ENCODE measurements at regions not wholly inside any gene's neighbourhood (a gene's known extent, or its start where the extent isn't known, plus 50 kb on each side); places are given as distances from the start of the nearest gene placed in this dataset.

- H3K36me3 ChIP-seq: no peaks in the 10 kb centered on the region
- TF ChIP-seq, protein P1, sequence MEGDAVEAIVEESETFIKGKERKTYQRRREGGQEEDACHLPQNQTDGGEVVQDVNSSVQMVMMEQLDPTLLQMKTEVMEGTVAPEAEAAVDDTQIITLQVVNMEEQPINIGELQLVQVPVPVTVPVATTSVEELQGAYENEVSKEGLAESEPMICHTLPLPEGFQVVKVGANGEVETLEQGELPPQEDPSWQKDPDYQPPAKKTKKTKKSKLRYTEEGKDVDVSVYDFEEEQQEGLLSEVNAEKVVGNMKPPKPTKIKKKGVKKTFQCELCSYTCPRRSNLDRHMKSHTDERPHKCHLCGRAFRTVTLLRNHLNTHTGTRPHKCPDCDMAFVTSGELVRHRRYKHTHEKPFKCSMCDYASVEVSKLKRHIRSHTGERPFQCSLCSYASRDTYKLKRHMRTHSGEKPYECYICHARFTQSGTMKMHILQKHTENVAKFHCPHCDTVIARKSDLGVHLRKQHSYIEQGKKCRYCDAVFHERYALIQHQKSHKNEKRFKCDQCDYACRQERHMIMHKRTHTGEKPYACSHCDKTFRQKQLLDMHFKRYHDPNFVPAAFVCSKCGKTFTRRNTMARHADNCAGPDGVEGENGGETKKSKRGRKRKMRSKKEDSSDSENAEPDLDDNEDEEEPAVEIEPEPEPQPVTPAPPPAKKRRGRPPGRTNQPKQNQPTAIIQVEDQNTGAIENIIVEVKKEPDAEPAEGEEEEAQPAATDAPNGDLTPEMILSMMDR (IDR thresholded peaks at IDR 0.05): no peak
- TF ChIP-seq POLR2A (IDR thresholded peaks at IDR 0.05): no peak
Measured at GRCh38 chrX:16451334-16451733, 198.6 kb upstream of the S100G start.

GRCh38 chrX:16454926-16455325 is 195.0 kb upstream of the S100G start:
- Histone ChIP-seq H3K4me1 (no peaks in the 10 kb centered on the region), H3K4me3 (no peak overlapping the region), H3K36me3 (no peaks in the 10 kb centered on the region), H3K27ac (no peak overlapping the region), H3K27me3 (no peaks in the 10 kb centered on the region), H3K9me3 (no peaks in the 10 kb centered on the region)
- DNase-seq: no peak
- no peak for TF ChIP-seq POLR2A (IDR thresholded peaks at IDR 0.05)
- TF ChIP-seq, protein P1 (IDR thresholded peaks at IDR 0.05): no peak

More at GRCh38 chrX:16451334-16451733, 198.6 kb upstream of the S100G start:
- Histone ChIP-seq H3K9me3 (no peaks in the 10 kb centered on the region), H3K4me1 (no peaks in the 10 kb centered on the region), H3K27me3 (no peaks in the 10 kb centered on the region), H3K4me3 (no peak overlapping the region), H3K27ac (no peak overlapping the region)
- DNase-seq: no peak

DNA sequence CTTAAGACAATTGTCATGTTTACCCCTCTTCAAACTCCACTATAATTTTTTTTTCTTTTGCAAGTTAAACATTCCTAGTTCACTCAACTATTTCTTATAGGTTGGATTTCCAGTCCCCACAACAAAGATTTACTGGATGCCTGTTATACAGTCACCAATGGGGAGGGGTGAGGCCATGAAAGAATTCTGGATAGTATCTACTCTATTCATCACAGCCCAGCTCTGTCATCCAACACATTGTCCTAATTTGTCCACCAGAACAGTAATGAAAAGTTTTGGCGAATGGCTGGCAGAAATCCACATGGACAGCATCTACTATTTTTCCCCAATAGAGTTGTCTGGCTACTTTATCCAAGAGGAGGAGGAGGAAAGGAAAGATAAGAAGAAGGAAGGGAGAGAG is 192.7 kb upstream of the S100G start:
- H3K27me3 ChIP-seq: no peaks in the 10 kb centered on the region
- H3K9me3 ChIP-seq: no peaks in the 10 kb centered on the region
- H3K36me3 ChIP-seq: no peaks in the 10 kb centered on the region
- no peaks in the 10 kb centered on the region for H3K4me1 ChIP-seq
- H3K4me3 ChIP-seq: no peak overlapping the region
- no peak for DNase-seq
- H3K27ac ChIP-seq: no peak overlapping the region
- TF ChIP-seq POLR2A (IDR thresholded peaks at IDR 0.05): no peak
- TF ChIP-seq, protein P1 (IDR thresholded peaks at IDR 0.05): no peak

DNA sequence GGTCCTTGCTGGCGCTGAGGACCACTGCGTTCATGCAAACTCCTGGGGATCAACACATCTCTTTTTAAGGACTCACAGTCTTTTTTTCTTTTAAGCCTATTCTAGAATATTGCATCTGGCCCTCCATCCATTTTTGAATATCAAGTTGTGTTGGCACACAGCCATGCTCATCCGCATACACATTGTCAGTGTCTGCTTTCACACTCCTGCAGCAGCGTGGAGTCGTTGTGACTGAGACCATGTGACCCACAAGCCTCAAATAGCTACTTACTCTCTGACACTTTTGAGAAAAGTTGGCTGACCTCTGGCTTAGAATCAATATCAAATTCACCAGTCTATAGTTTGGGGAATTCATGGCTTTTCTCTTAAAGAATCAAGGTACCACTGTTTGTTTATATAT is 191.8 kb upstream of the S100G start:
- Histone ChIP-seq H3K27me3 (no peaks in the 10 kb centered on the region), H3K27ac (no peak overlapping the region), H3K4me3 (no peak overlapping the region), H3K36me3 (no peaks in the 10 kb centered on the region), H3K9me3 (no peaks in the 10 kb centered on the region), H3K4me1 (no peaks in the 10 kb centered on the region)
- no peak for TF ChIP-seq POLR2A (IDR thresholded peaks at IDR 0.05)
- TF ChIP-seq, protein P1 (IDR thresholded peaks at IDR 0.05): no peak
- no peak for DNase-seq

DNA sequence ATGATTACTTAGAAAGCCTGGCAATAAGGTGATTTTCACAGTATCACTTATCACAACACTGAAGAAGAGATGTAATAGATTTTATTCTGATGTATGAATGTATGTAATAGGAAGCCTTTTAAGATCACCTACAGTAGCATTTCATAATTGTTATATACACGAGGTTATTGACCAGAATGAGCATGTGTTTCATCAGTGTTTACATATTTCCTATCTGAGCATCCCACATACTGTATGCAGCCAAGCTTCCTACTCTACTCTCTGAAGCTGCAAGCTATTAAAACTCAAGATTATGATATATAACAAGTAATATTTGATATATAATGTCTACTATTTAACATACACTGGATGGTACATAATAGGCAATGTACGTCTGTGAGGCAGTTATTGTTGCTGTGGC is 190.9 kb upstream of the S100G start:
- no peak for DNase-seq
- no peaks in the 10 kb centered on the region for H3K36me3 ChIP-seq
- no peak overlapping the region for H3K27ac ChIP-seq
- no peak for TF ChIP-seq POLR2A (IDR thresholded peaks at IDR 0.05)
- no peak overlapping the region for H3K4me3 ChIP-seq
- H3K9me3 ChIP-seq: no peaks in the 10 kb centered on the region
- H3K27me3 ChIP-seq: no peaks in the 10 kb centered on the region
- no peaks in the 10 kb centered on the region for H3K4me1 ChIP-seq

DNA sequence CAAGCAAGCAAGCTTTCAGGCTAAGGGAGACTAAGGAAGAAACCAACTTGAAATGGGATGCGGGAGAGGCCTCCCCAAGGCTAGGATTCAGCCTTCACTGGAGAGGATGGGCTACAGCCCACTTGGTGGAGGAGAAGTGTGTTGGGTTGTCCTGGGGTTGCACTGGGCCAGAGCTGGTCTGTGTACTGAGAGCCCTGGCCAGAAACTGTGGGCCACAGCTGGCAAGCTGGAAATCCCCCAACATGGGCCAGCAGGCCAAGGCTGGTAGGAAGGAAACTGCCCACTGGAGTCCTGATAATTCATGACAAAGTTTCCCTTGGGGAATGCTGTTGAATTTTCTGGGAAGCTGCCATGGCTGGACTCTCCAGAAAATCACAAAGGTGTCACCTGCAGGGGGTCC is 188.0 kb upstream of the S100G start:
- Histone ChIP-seq H3K27me3 (no peaks in the 10 kb centered on the region), H3K36me3 (no peaks in the 10 kb centered on the region), H3K27ac (no peak overlapping the region), H3K4me3 (no peak overlapping the region), H3K9me3 (no peaks in the 10 kb centered on the region), H3K4me1 (no peaks in the 10 kb centered on the region)
- TF ChIP-seq POLR2A (IDR thresholded peaks at IDR 0.05): no peak
- TF ChIP-seq, protein P1 (IDR thresholded peaks at IDR 0.05): no peak
- DNase-seq: no peak

Data from Peyer's patch (tissue), 4 donors.